ENCODE measurements at regions not wholly inside any gene's neighbourhood (a gene's known extent, or its start where the extent isn't known, plus 50 kb on each side); places are given as distances from the start of the nearest gene placed in this dataset.

GRCh38 chr5:57836331-57836730 lies 353.7 kb upstream of the ACTBL2 start:
- TF ChIP-seq YY1 (IDR thresholded peaks at IDR 0.05) (no peak), SP1 (IDR thresholded peaks at IDR 0.05) (no peak), GABPA (IDR thresholded peaks at IDR 0.05 in 1 of 2, conservative IDR thresholded peaks at IDR 0.05 in 1 of 2) (no peak), CTCF (IDR thresholded peaks at IDR 0.05; ENCODE audit: low read depth, low read length, missing input control) (no peak), RAD21 (IDR thresholded peaks at IDR 0.05) (no peak), MAX (IDR thresholded peaks at IDR 0.05) (no peak)

All from liver (tissue), 3 donors.